GM19238 (cell line): ENCODE measurements at regions not wholly inside any gene's neighbourhood (a gene's known extent, or its start where the extent isn't known, plus 50 kb on each side); places are given as distances from the start of the nearest gene placed in this dataset.

Source experiments
- DNase-seq: peaks from one replicate; pipeline ENCODE4 v3.0.0; 2011; ENCODE audit warnings: low spot score; ENCODE audit not compliant: insufficient read length

DNA sequence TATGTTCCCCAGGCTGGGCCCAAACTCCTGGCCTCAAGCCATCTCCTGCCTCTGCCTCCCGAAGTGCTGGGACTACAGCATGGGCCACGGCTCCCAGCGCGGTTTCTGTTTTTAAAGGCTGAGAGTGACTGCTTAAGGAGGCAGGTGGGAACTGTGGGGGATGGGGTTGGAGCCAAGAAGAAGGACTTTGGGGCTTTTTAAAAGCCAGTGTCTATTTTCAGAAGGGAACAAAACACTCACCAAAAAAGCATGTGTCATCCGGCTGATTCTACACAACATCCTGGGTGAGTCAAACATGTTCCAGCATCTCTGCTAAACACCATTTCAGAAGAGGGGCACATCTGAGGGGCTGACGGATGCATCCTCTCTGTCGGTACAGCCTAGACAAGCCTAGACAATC, 824.5 kb downstream of the TYW1 start:
- no peak for DNase-seq

DNA sequence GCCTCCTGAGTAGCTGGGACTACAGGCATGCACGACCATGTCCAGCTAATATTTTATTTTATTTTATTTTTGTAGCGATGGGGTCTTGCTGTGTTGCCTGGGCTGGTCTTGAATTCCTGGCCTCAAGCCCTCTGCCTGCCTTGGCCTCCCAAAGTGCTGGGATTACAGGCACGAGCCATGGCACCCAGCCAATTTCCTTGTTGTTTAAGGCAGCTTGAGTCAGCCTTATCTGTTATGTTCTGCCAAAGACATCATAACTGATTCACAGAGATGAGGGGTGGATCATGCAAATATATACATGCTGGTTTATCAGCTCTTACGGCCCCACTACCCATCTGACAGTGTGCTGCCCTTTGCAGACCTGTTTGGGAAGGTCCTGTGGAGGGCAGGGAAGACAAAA, 826.7 kb downstream of the TYW1 start:
- no peak for DNase-seq

DNA sequence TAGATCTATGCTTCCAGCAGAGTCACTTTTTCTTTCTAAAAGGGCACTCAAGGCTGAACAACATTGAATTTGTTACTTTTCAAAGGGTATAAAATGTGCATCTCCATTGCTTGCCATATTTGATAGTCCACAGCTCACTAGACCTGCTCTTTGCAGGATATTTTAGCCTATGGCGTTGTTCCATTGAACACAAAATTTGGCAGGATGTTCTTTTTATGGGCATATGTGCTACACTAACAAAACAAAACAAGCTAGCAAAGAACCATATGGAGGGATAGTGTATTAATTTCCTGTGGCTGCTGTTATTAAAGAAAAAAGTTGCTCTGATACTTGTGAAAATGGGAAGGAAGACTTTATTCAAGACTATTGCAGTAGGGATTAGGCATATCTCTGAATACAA, 828.7 kb downstream of the TYW1 start:
- no peak for DNase-seq

DNA sequence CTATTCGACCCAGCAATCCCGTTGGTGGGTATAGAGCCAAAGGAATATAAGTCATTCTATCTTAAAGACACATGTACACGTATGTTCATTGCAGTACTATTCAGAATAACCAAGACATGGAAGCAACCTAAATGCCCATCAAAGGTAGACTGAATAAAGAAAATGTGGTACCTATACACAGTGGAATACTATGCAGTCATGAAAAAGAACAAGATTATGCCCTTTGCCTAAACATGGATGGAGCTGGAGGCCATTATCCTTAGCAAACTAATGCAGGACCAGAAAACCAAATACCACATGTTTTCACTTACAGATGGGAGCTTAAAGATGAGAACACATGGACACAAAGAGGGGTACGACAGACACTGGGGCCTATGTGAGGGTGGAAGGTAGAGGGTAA, 845.3 kb downstream of the TYW1 start:
- DNase-seq: no peak

DNA sequence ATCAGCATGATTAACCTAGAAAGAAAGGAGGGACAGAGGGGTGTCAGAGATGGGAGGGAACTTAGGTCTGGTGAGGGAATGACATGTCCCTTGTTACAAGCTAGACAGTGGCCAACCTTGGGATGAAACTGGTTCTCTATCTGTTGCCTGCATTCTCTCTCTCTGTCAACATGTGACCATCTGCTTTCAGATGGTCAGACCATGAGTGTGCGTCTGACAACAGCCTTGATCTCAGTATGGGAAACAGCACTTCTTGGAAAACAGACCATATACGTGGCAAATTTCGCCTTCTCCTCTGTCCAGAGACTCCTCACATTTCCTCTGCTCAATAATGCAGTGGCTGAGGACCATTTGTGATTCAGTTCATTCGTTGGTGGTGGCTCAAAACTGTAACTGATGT, 845.9 kb downstream of the TYW1 start:
- no peak for DNase-seq

DNA sequence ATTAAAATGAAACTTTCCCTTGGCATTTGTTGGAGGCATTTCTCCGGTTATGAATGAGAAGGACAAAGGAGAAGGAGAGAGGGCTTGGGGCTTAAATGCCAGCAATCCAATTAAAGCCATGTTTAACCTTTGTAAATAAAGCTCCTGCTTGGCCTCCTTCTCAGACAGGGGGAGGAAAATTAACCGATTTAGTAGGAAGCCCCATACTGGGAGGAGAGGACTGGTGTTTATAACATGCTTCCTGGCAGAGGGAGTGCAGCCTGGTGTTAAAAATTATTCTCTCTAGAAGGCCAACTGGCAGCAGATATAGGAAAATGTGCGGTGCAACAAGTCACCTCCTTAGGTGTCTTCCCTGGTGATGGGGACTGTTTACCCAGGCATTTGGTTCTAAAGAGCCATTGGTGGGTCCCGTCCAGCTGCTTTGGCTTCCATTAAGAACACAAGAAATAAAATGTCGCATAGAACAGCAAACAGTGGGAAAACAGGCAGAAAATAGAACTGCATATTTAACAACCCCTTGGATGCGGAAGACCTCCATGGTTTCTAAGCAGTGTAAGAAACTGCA, 846.5 kb downstream of the TYW1 start:
- no peak for DNase-seq

DNA sequence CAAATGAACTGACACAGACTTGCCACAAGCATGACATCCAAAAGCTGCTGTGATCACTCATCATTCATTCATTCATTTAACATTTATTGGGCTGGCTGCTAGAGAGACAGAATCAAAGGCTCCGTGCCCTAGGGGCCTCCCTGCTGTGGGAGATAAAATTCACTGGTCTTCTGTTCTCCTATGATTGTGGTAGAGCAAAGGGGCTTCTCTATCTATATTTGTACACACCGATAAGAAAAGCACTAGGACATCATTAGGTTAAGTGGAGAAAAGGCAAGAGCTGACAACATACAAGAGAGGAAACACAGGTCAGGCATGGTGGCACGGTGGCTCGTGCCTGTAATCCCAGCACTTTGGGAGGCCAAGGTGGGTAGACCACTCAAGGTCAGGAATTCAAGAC, 847.0 kb downstream of the TYW1 start:
- DNase-seq: no peak

DNA sequence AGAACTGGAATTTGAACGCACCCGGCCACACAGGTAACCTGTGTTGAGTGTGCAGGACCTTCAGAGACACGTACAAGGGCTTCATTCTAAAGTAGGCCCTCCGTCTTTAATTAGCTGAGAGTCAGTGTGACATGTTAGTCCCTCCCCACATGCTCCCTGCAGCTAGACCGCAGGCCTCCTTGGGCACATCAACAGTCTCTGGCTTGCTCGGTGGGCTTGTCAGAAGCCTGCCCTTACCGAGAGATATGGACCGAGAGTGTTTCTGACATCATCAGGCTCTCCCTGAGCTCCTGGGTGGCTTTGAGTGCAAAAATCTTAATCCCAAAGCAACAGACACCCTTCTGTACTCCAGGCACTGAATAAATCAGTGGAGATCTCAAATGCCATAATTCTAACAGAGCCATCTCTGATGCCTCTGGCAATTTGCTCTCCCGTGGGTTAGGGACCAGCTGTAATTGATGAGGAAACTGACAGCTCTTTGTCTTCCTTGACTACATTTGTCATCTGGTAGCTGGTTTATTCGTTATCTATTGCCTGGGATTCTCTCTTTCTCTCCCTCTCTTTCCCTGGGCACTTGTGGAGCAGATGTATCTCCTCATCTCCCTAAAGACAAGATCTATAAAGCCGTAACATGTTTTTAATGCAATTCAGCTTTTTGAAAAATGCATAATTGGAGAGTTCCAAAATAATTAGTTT, 850.6 kb downstream of the TYW1 start:
- DNase-seq: no peak

DNA sequence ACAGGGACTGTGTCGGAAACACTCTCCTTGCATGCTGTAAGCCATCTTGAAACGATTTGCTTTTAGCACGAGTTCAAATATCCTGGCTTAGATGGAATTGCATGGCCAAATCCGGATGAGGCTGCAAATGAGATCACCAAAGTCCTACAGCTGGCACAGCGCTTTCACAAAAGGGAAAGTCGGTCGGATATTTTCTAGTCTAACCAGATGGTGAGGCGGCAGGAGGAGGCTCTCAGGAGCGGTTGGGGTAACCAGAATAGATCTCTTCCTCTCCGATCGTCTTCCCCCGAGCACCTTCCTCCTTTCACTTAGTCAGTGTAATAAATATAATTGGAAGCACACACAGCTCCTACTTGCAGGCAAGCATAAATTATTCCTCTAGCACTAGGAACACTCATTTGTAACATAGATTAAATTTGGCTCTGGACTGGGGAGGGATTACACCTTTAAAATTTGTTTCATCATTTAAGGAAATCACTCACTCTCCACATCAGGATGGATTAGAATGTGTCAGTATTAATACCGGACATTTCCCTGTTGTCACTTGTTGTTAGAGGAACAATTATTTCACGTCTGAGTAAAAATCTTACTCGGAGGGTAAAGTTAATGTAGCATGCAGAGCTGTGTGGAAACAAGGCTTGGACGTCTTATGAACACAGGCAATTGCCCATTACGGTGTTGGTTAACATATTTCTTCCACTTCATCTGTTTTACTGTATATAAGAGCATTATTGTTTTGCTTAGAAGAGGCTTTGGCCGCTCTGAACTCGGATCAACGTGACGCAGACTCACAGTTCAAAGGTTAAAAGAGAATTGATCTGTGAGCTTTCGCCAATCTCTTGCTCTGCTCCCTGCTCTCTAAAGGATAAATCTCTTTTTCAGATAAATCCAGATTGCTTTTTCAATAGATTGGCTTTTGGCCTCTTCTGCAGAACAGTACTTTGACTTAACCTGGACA, 857.9 kb downstream of the TYW1 start:
- DNase-seq: no peak

DNA sequence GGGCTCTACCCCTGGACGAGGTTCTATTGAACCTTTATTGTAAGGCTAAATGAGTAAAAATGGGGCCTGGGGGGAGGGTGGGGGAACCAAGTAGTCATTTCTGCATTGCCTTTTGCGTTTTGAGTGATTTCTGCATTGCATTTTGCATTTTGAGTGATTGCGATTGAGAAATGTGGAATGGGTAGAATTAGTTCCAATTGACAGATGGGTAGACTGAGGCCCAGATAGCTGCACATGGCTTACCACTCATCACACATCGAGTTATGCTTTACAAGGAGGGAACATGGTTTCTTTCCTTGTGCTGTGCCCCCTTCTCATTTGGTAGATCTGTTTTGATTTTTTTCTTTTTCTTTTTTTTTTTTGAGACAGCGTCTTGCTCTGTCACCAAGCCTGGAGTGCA, 858.7 kb downstream of the TYW1 start:
- no peak for DNase-seq

DNA sequence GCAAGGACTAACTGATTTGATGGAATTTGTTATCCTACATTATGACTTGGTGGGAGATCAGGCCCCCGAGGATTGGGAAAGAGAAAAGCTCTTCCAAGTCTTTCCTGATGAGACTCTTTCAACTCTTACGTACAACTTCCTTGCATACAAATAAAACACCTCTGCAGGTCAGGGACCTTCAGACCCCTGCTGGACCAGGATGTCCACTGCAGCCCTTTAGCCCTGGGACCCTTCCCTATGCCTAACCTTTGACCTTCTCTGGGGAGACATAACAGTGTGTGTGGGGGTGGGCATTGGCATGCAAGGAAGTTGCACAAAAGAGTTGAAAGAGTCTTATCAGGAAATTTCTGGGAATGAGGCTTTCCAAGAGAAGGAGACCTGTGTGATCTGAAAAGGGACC, 859.4 kb downstream of the TYW1 start:
- no peak for DNase-seq

DNA sequence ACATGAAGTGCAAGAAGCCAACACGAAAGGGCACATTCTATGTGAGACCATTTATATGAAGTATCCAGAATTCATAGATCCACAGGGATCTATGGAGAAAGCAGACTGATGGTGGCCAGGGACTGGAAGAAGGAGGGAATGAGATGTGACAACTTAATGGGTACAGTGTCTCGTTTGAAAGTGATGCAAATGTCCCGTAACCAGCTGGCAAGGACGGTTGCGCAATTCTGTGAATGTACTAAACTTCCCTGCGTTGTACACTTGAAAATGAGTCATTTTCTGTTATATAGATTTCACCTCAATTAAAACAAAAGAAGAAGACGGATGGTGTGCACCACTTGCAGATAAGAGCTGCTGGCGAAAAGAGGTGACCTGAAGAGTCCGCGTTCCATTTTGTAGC, 861.1 kb downstream of the TYW1 start:
- no peak for DNase-seq

DNA sequence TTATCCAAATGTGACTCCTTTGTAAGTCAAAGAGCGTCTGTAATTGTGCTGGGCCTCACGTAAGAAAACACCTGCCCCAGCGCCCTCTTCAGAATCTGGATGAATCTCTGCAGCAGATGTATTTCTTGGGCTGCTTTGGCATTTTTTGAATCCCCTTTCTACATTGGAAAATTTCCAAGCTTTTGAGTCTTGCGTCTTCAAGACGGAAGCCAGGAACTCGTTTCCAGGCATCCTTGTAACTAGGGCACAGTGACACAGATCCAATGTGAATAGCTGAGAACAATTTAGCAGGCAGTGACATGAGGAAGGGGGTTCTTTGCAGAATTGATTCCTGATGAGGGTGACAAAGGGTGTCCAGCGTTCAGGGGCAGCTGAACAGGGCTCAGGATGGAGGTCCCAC, 862.3 kb downstream of the TYW1 start:
- DNase-seq: no peak

DNA sequence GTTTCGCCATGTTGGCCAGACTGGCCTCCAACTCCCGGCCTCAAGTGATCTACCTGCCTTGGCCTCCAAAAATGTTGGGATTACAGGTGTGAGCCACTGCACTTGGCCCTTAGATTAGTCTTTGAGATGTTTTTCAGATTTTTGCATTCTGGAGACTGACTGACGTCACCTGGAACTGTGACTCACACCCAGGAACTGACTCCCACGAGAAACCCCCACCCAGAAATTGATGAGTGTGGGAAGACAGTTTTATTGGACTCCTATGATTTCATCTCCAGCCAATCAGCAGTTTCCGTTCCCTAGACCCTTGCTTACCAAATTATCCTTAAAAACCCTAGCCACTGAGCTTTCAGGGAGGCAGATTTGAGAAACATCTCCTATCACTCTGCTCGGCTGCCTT, 867.3 kb downstream of the TYW1 start:
- DNase-seq: no peak

DNA sequence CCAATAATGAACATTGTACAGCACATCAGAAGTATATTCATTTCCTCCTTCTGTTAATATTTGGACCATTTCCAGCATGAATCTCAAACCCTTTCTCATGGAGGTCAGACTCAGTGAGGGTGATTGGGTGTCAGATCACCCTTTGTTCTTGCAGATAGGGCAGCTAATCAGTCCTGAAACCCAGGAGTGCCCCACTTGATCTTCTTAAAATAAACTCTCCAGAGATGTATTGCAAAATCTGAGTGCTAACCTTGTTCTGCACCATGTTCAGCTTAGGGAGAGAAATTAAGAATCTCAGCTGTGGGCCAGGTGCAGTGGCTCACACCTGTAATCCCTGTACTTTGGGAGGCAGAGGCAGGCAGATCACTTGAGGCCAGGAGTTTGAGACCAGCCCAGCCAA, 869.4 kb downstream of the TYW1 start:
- DNase-seq: no peak

DNA sequence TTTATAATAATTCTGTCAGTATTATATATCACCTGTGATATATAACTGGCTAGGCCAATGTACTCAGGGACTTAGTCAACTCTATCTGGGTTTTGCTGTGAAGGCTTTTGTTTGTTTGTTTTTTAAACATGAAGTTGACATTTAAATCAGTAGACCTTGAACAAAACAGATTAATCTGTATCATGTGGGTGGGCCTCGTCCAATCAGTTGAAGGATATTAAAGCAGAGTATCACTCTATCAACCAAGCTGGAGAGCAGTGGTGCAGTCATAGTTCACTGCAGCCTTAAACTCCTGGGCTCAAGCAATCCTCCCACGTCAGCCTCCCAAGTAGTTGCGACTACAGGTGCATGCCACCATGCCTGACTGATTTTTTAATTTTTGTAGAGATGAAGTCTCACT, 870.2 kb downstream of the TYW1 start:
- no peak for DNase-seq

DNA sequence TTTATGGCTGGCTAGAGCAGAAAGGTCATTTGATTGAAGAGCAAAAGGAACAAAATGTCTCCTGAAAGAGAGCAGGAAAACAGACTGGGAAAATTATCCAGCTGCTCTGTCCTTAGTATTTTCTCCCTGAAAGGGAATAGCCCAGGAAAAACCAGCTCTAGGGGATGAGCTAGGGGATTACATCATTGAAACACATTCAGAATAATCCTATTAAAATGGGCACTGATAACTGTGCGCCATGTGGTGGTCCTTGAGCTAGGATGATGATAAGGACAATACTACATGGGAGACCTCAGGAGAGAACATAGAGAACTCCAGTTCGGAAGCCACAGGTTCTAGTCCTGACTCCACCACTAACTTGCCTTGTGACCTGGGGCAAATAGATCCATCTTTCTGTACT, 873.8 kb downstream of the TYW1 start:
- no peak for DNase-seq

DNA sequence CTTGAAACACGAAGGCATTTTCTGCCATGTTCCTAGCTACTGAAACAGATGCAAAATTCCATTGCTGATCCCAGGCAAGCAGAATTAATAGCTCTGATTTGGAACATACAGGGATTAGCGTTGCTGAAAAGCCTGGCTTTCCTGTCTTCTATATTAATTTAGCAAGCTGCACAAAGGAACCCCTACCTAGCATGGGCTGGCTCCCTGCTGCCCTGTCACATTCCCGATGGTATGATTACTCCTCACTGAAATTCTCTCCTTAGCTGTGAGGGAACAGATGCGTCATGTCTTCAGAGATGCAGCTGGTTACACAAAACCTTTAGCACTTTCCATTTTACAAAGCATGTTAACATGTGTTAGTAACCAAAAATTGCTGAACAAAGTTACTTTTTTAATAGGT, 878.9 kb downstream of the TYW1 start:
- no peak for DNase-seq

DNA sequence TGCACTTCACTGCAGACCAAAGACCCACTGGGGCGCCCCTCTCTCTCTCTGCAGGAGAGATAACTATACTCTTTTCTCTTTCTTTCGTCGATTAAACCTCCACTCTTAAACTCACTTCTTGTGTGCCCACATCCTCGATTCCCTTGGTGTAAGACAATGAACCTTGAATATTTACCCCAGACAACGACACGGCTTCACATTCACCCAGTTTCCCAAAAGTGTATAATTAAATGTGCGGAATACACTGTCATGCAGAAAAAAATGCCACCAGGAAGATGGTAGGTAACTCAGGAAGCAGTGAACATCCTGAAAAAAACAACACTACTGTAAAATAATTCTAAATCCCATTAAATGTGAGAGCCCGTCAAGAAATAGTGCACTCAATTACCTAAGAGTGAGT, 882.2 kb downstream of the TYW1 start:
- DNase-seq: no peak

DNA sequence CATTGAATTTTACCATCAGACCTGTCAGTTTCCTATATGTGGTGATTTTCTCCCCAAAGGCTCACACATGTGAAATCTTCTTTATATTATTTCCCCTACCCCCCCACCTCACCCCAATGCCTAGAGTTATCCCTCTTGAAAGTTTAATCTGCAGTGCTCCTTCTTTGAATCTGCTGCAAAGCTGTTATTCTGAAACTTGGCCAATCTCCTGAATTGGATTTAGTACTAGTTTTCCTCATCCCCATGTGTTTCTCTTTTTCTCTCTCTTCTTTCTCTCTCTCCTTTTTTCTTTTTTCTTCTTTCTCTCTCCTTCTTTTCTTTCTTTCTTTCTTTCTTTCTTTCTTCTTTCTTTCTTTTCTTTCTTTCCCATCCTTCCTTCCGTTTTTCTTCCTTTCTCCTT, 886.2 kb downstream of the TYW1 start:
- DNase-seq: no peak

DNA sequence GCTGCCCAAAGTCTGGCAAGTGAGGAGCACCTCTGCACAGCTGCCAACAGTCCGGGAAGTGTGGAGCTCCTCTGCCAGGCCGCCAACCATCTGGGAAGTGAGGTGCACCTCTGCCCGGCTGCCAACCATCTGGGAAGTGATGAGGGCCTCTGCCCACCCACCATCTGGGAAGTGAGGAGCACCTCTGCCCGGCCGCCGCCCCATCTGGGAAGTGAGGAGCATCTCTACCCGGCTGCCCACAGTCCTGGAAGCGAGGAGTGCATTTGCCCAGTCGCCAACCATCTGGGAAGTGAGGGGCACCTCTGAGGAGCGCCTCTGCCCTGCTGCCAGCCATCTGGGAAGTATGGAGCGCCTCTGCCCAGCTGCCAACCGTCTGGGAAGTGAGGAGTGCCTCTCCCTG, 893.7 kb downstream of the TYW1 start:
- no peak for DNase-seq

DNA sequence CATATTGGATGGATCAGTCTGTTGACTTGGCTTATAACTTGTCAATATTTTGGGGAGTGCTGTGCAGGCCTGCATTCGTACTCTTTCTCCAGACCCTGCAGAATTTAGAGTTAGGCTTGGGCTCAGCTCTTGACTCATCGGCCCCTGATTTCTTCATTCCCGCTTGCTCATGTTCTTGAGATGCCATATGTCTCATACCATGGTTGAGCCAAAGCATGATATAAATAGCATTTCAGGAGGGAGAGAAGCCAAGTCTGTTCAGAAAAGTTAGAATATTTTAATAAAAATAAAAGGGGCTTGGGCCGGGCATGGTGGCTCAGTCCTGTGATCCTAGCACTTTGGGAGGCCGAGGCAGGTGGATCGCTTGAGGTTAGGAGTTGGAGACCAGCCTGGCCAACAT, 898.1 kb downstream of the TYW1 start:
- DNase-seq: no peak

DNA sequence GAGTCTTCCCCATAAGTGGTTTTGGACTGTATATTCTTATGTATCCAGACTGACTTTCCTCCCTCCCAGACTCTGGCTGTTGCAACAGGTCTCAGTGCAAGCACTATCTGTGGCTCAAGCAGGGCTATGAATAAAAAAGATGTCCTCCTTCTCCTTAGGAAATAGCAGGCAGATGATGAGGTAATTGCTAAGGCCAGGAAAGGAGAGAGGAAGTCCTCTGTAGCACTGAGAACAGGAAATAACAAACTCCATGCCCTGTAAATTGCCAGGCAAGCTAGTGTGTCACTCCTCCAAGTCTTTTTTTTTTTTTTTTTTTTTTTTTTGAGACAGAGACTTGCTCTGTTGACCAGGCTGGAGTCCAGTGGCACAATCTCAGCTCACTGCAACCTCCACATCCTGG, 900.1 kb downstream of the TYW1 start:
- DNase-seq: no peak
